SK-N-SH (cell line): ENCODE measurements at regions not wholly inside any gene's neighbourhood (a gene's known extent, or its start where the extent isn't known, plus 50 kb on each side); places are given as distances from the start of the nearest gene placed in this dataset.
A peak's percentile ranks its signal among the peaks of the same experiment; 100 is the strongest.

Source experiments
- CTCF ChIA-PET: fragments of 300-600, 350-600 bp; formaldehyde crosslinking; extraction: SDS; loops from one replicate; lab custom pipeline; 2021; lab: Yijun Ruan, JAX
- POLR2A ChIA-PET: fragments of 350-600 bp; sonication (Branson Sonifier 250); formaldehyde crosslinking; extraction: SDS; loops from one replicate; lab custom pipeline; 2020; ENCODE audit warnings: antibody characterized with exemption, inconsistent platforms; lab: Yijun Ruan, JAX
- DNase-seq: peaks from one replicate; pipeline ENCODE4 v3.0.0; 2012
- H2AFZ ChIP-seq: fragments of 200-600 bp; sonication (generic); 2 replicates; pipeline ENCODE4 v1.8.1; 2016; ENCODE audit warnings: antibody characterized with exemption, mild to moderate bottlenecking, low read depth
- H3F3A ChIP-seq: fragments of 200-600 bp; sonication (generic); replicated peaks from 2 replicates; pipeline ENCODE3; 2016; ENCODE audit warnings: antibody characterized with exemption, mild to moderate bottlenecking; ENCODE audit not compliant: insufficient read depth
- H3K27ac ChIP-seq, 2 experiments: fragments of 200-500 bp in 1 of 2; fragments of 200-600 bp in 1 of 2; sonication (Bioruptor generic) in 1 of 2; sonication (generic), shearing (Covaris generic) in 1 of 2; 2 replicates each; pipeline versions ENCODE4 v1.5.1 to v1.6.1; 2014 to 2016; ENCODE audit warnings: low read depth in 2 of 2, inconsistent platforms in 1 of 2, low read length in 1 of 2, mild to moderate bottlenecking in 1 of 2, mixed read lengths in 1 of 2
- H3K27me3 ChIP-seq: fragments of 200-600 bp; sonication (generic), shearing (Covaris generic); 2 replicates; pipeline ENCODE4 v1.6.1; 2016; ENCODE audit warnings: mixed run types; ENCODE audit not compliant: insufficient read depth
- H3K36me3 ChIP-seq, 2 experiments: fragments of 200-500 bp in 1 of 2; fragments of 200-600 bp in 1 of 2; sonication (Bioruptor generic) in 1 of 2; sonication (generic) in 1 of 2; replicated peaks in 1 of 2; 2 replicates each; pipeline versions ENCODE3 to v1.5.1; 2014 to 2016; ENCODE audit warnings: low read length in 1 of 2, mild to moderate bottlenecking in 1 of 2; ENCODE audit not compliant: insufficient read depth in 2 of 2, control insufficient read depth in 1 of 2
- H3K4me1 ChIP-seq, 2 experiments: fragments of 200-500 bp in 1 of 2; fragments of 200-600 bp in 1 of 2; sonication (Bioruptor generic) in 1 of 2; sonication (generic), shearing (Covaris generic) in 1 of 2; 2 replicates each; pipeline versions ENCODE4 v1.5.1 to v1.6.1; 2014 to 2016; ENCODE audit warnings: low read depth in 1 of 2, low read length in 1 of 2, mixed run types in 1 of 2; ENCODE audit not compliant: insufficient read depth in 2 of 2, control insufficient read depth in 1 of 2
- H3K4me2 ChIP-seq: fragments of 200-600 bp; sonication (generic), shearing (Covaris generic); 2 replicates; pipeline ENCODE4 v1.6.1; 2017; ENCODE audit warnings: mixed run types
- H3K4me3 ChIP-seq, 2 experiments: fragments of 200-500 bp in 1 of 2; fragments of 200-600 bp in 1 of 2; sonication (Bioruptor generic) in 1 of 2; sonication (generic), shearing (Covaris generic) in 1 of 2; 2 replicates each; pipeline versions ENCODE4 v1.5.1 to v1.8.1; 2014 to 2016; ENCODE audit warnings: low read depth in 2 of 2, inconsistent platforms in 1 of 2, low read length in 1 of 2, mild to moderate bottlenecking in 1 of 2, mixed read lengths in 1 of 2, moderate library complexity in 1 of 2
- H3K79me2 ChIP-seq: fragments of 200-600 bp; sonication (generic); 2 replicates; pipeline ENCODE4 v1.8.1; 2017; ENCODE audit warnings: mild to moderate bottlenecking; ENCODE audit not compliant: insufficient read depth
- H3K9ac ChIP-seq: fragments of 200-600 bp; sonication (generic); 2 replicates; pipeline ENCODE4 v1.6.1; 2017; ENCODE audit warnings: mixed run types
- H3K9me2 ChIP-seq: fragments of 200-600 bp; sonication (generic); 2 replicates; pipeline ENCODE4 v1.6.1; 2017; ENCODE audit warnings: mixed run types
- H3K9me3 ChIP-seq: fragments of 200-600 bp; sonication (generic); 2 replicates; pipeline ENCODE4 v1.6.1; 2017; ENCODE audit warnings: mixed run types, mild to moderate bottlenecking, moderate library complexity
- H4K20me1 ChIP-seq: fragments of 200-600 bp; sonication (generic); 2 replicates; pipeline ENCODE4 v1.6.1; 2017; ENCODE audit warnings: mild to moderate bottlenecking, mixed run types; ENCODE audit not compliant: insufficient read depth
- CHD2 ChIP-seq: fragments of 150-350 bp; IDR thresholded peaks from 2 replicates; pipeline ENCODE4 v1.6.1; 2018; ENCODE audit warnings: low read length; ENCODE audit not compliant: partially characterized antibody
- FOSL2 ChIP-seq: IDR thresholded peaks from 2 replicates; pipeline ENCODE4 v1.4.0; 2012; ENCODE audit warnings: low read depth, mild to moderate bottlenecking, moderate library complexity, borderline replicate concordance
- FOXJ3 ChIP-seq: sonication (generic); formaldehyde crosslinking; IDR thresholded peaks from 2 replicates; pipeline ENCODE4 v1.5.1; 2020; ENCODE audit warnings: mild to moderate bottlenecking, missing genetic modification reagents
- FOXM1 ChIP-seq: IDR thresholded peaks from 2 replicates; pipeline ENCODE4 v1.4.0; 2012; ENCODE audit warnings: low read depth, mild to moderate bottlenecking
- MEF2A ChIP-seq: IDR thresholded peaks from 2 replicates; pipeline ENCODE4 v1.4.0; 2012; ENCODE audit warnings: low read depth, borderline replicate concordance
- NRF1 ChIP-seq: IDR thresholded peaks from 2 replicates; pipeline ENCODE4 v1.6.1; 2012; ENCODE audit warnings: low read depth, mild to moderate bottlenecking, low read length
- POLR2AphosphoS5 ChIP-seq: IDR thresholded peaks from 2 replicates; pipeline ENCODE4 v1.6.1; 2012; ENCODE audit warnings: low read depth, low read length
- REST ChIP-seq: IDR thresholded peaks from 2 replicates; pipeline ENCODE4 v1.6.1; 2012; ENCODE audit warnings: mild to moderate bottlenecking, low read depth, low read length, moderate library complexity
- RXRA ChIP-seq: IDR thresholded peaks from 2 replicates; pipeline ENCODE4 v1.4.0; 2012; ENCODE audit warnings: low read depth, mild to moderate bottlenecking, borderline replicate concordance
- SIN3A ChIP-seq: IDR thresholded peaks from 2 replicates; pipeline ENCODE4 v1.6.1; 2012; ENCODE audit warnings: low read depth, mild to moderate bottlenecking, low read length, moderate library complexity, borderline replicate concordance
- SMC3 ChIP-seq: IDR thresholded peaks from 2 replicates; pipeline ENCODE4 v1.6.1; 2012; ENCODE audit warnings: low read depth, low read length, improper control_type of control experiment
- TAF1 ChIP-seq: IDR thresholded peaks from 2 replicates; pipeline ENCODE4 v1.6.1; 2012; ENCODE audit warnings: low read depth, mild to moderate bottlenecking, low read length, moderate library complexity, borderline replicate concordance
- TCF12 ChIP-seq: IDR thresholded peaks from 2 replicates; pipeline ENCODE4 v1.4.0; 2012
- TEAD4 ChIP-seq: IDR thresholded peaks from 2 replicates; pipeline ENCODE4 v1.4.0; 2012; ENCODE audit warnings: mild to moderate bottlenecking, borderline replicate concordance; ENCODE audit not compliant: insufficient read depth
- USF2 ChIP-seq: fragments of 150-350 bp; IDR thresholded peaks from 2 replicates; pipeline ENCODE4 v1.6.1; 2017; ENCODE audit warnings: antibody characterized with exemption, low read length, low read depth, borderline replicate concordance
- YY1 ChIP-seq: IDR thresholded peaks from 2 replicates; pipeline ENCODE4 v1.4.0; 2012; ENCODE audit warnings: low read depth, mild to moderate bottlenecking
- ZBTB33 ChIP-seq: IDR thresholded peaks from 2 replicates; pipeline ENCODE4 v1.4.0; 2012; ENCODE audit warnings: low read depth, borderline replicate concordance
- WGBS: methylation state at CpG from one replicate; pipeline ENCODE4 v1.1.6; 2017; ENCODE audit warnings: low lambda C conversion rate; 5-methylcytosine and 5-hydroxymethylcytosine counted together

GRCh38 chr2:220469201-220469600, 841.8 kb downstream of the SLC4A3 start:
- Histone ChIP-seq H3K9me3 (no peaks in the 10 kb centered on the region), H3K36me3 (no peaks in the 10 kb centered on the region), H2AFZ (peak overlapping the region; percentile 17; the same call in 1 of the 2 replicates), H3K9me2 (no peaks in the 10 kb centered on the region), H3K4me3 (no peak overlapping the region), H3K9ac (no peak overlapping the region), H3F3A (no peaks in the 10 kb centered on the region)
- 28% methylated on average over 4 of the region's 4 CpGs for WGBS
- TF ChIP-seq REST (no peak), SMC3 (no peak), FOXJ3 (no peak), POLR2AphosphoS5 (no peak), TEAD4 (no peak), NRF1 (no peak), TCF12 (no peak), YY1 (no peak)
- TF ChIP-seq, all 33 proteins: peak for 0
- Histone ChIP-seq H4K20me1 (no peaks in the 10 kb centered on the region), H3K4me1 (no peaks in the 10 kb centered on the region), H3K27ac (no peak overlapping the region), H3K4me2 (no peak overlapping the region), H3K79me2 (no peaks in the 10 kb centered on the region), H3K27me3 (no peaks in the 10 kb centered on the region)
- CTCF ChIA-PET = no interaction called here
- DNase-seq = no peak
- POLR2A ChIA-PET = no interaction called here

GRCh38 chr2:220473611-220474010, 846.2 kb downstream of the SLC4A3 start:
- TF ChIP-seq TCF12 = peak; percentile 37; the same call in 1 of the 2 replicates
- no peak for TF ChIP-seq YY1
- no peaks in the 10 kb centered on the region for H3K27me3 ChIP-seq
- H4K20me1 ChIP-seq = no peaks in the 10 kb centered on the region
- ChIA-PET CTCF (no interaction called here), POLR2A (no interaction called here)
- H3F3A ChIP-seq = no peaks in the 10 kb centered on the region
- no peak overlapping the region for H3K27ac ChIP-seq
- DNase-seq = no peak
- no peak overlapping the region for H3K4me3 ChIP-seq
- no peaks in the 10 kb centered on the region for H3K36me3 ChIP-seq
- H3K9me3 ChIP-seq = no peaks in the 10 kb centered on the region
- no peaks in the 10 kb centered on the region for H3K9me2 ChIP-seq
- no peak overlapping the region for H3K9ac ChIP-seq
- no peaks in the 10 kb centered on the region for H3K79me2 ChIP-seq
- H2AFZ ChIP-seq = no peak overlapping the region
- H3K4me1 ChIP-seq = no peaks in the 10 kb centered on the region
- no peak overlapping the region for H3K4me2 ChIP-seq

GRCh38 chr2:220476877-220477276, 849.4 kb downstream of the SLC4A3 start:
- Histone ChIP-seq H3K9ac (no peak overlapping the region), H3K9me3 (no peaks in the 10 kb centered on the region), H2AFZ (no peak overlapping the region), H4K20me1 (no peaks in the 10 kb centered on the region), H3K27me3 (no peaks in the 10 kb centered on the region), H3F3A (no peaks in the 10 kb centered on the region), H3K36me3 (no peaks in the 10 kb centered on the region), H3K9me2 (no peaks in the 10 kb centered on the region), H3K79me2 (no peaks in the 10 kb centered on the region), H3K4me1 (no peaks in the 10 kb centered on the region), H3K4me3 (no peak overlapping the region), H3K27ac (no peak overlapping the region), H3K4me2 (no peak overlapping the region)
- ChIA-PET CTCF (interaction anchor here (1.0 kb wide), 1 partner anchor 16 kb away, joined by 3 read pairs; no protein-coding TSS in a partner anchor), POLR2A (no interaction called here)
- WGBS = 43% methylated on average over 4 of the region's 4 CpGs
- DNase-seq = no peak
- no peak for TF ChIP-seq TAF1
- no peak for TF ChIP-seq SIN3A
- TF ChIP-seq FOSL2 = no peak
- TF ChIP-seq ZBTB33 = no peak
- no peak for TF ChIP-seq USF2
- TF ChIP-seq POLR2AphosphoS5 = no peak
- no peak for TF ChIP-seq YY1
- TF ChIP-seq CHD2 = no peak
- TF ChIP-seq RXRA = no peak
- no peak for TF ChIP-seq FOXJ3
- no peak for TF ChIP-seq FOXM1
- TF ChIP-seq TCF12 = no peak
- TF ChIP-seq MEF2A = no peak
